ENCODE measurements at regions not wholly inside any gene's neighbourhood (a gene's known extent, or its start where the extent isn't known, plus 50 kb on each side); places are given as distances from the start of the nearest gene placed in this dataset.
A peak's percentile ranks its signal among the peaks of the same experiment; 100 is the strongest.

DNA sequence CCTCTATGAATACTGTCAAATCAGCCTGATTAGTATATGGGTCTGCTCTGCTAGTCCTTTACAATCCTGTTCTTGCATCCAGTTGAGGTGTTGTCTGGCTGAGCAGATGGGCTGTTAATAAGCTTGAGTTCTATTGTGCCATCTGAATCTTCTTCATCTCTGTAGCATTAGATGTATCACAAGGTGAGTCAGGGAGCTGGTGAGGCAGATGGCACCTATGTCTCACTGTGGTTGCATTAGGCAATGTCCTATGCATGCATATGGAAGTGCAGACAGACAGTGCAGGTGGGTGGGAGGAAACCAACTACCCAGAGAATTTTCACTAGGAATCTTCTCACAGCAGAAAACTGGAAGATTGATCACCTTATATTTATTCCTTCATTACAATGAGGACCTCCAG lies 165.7 kb upstream of the STXBP6 start:
- no peak for DNase-seq (ENCODE audit: extremely low read depth, low read depth)

DNA sequence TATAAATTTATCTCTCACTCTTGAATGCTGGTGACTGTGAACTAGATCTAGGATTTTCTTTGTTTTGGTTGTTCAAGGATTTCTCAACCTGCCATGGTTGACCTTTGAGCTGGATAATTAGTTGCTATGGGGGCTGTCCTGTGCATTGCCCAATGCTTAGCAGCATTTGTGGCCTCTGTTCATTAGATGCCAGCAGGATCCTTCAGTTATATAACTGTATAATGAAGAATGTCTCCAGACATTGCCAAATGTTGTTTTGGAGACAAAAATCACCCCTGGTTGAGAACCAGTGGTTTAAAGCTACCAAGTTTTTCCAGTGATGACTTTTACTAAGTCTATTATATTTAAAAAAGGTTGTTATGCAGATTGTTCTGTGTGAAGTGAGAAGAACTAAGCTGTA lies 147.9 kb upstream of the STXBP6 start:
- DNase-seq (ENCODE audit: extremely low read depth, low read depth) = no peak

DNA sequence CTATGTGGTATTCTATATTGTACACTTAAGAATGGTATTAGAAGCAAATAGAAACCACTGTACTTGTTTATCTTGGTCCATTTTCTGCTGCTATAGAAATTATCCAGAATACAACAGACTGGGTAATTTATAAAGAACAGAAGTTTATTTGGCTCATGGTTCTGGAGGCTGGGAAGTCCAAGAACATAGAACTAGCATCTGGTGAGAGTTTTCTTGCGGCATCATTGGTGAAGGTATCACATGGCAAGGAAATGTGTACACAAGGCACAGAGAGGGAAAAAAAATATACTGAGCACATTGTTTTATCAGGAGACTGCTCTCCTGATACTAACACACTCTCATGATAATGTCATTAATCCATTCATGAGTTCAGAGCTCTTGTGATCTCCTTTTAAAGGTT lies 130.3 kb upstream of the STXBP6 start:
- no peak for DNase-seq (ENCODE audit: extremely low read depth, low read depth)

DNA sequence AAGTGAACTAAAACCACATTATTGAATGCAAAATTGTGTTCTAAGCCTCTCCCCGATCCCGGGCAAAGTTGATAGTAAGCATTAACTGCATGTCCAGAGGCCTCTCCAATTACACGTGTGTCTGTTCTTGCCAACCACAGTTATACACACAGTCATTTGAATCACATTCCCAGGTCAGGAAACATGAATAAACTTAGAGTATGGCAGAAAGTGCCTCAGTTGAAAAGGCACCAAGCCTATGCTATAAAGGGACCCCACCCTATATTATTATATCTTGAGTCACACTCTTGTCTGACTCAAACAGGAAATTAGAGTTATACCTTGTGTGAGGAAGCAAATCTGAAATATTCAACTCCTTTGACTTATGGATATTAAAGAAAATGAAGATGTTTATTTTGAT lies 128.3 kb upstream of the STXBP6 start:
- DNase-seq (ENCODE audit: extremely low read depth, low read depth) = no peak

DNA sequence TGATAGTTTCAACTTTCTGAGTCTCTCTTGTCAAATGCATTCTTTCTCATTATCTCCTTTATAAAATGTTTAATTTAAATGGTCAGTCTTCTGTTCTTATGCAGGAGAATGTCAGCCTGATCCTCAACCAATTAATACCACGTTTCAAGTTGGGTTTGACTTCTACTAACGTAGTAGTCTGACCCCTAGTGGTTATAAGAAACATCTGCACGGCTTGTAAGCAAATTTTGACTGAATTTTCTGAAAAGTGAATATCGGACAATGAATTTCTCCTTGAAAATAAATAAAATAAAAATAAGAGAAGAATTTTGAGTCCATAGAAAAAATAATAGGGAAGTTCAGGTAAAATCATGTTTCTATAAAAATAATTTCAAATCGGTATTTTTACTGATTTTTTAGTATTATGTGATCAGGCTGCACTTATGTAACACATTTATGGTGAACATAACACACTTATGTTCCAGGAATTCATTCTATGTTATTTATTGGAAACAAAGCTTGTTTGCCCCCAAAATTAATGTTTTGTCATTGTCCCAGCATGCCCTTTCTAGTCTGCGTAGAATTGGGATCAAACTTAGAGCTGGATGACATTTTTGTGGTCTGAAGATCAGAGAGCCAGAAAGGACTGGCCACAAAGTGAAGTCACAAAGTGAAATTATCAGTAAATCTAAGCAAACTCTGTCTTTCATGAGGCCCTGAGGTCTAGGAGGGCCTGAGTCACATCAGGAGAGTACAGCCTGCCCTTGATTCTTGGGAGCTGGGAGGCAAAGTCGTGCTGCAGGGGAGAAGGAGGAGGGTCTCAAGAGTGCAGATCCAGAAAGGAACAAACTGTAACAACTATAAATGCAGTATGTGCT lies 101.2 kb upstream of the STXBP6 start:
- peak; percentile 37 for DNase-seq (ENCODE audit: extremely low read depth, low read depth)

DNA sequence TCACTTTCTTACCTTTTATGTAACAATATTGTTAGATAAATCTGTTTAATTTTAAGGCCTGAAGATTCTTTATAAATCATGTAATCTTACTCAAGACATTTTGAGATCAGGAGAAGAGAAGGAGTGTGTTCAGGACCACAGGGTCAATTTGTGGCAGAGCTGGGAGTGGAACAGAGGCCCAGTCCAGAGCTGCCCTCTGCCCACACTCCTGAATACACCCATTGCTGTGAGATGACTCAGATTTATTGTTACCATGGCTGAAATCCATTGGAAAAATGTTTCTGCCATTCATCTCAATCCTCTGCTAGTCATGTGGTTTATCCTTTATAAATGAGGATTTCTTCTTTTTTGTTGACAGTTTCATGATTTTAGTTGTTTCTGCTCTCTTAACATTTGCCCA lies 100.5 kb upstream of the STXBP6 start:
- no peak for DNase-seq (ENCODE audit: extremely low read depth, low read depth)

DNA sequence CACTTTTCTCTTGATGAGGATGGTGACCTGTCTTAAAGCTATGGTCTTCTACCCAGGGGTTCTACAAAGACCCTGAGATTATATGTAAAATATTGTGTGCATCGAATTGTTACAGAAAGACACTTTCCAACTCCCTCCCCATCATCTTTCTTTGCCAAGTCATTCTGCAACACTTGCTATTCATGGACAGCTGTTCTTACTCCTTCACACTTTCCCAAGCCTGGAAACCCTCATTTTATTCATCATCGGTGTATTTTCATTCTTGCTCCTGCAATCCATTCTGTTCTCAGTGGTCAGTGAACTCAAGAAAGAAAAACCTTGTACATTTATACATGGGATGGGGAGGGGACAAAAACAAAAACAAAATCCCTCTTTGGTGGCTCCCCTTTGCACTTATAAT lies 90.5 kb upstream of the STXBP6 start:
- DNase-seq (ENCODE audit: extremely low read depth, low read depth) = no peak

DNA sequence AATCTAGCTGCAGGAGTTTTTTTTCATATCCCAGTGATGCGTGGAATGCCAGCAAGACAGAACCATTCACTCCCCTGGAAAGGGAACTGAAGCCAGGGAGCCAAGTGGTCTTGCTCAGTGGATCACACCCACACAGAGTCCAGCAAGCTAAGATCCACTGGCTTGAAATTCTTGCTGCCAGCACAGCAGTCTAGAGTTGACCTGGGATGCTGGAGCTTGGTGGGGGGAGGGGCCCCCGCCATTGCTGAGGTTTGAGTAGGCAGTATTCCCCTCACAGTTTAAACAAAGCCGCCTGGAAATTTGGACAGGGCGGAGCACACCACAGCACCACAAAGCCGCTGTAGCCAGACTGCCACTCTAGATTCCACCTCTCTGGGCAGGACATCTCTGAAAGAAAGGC lies 86.9 kb upstream of the STXBP6 start:
- no peak for DNase-seq (ENCODE audit: extremely low read depth, low read depth)

DNA sequence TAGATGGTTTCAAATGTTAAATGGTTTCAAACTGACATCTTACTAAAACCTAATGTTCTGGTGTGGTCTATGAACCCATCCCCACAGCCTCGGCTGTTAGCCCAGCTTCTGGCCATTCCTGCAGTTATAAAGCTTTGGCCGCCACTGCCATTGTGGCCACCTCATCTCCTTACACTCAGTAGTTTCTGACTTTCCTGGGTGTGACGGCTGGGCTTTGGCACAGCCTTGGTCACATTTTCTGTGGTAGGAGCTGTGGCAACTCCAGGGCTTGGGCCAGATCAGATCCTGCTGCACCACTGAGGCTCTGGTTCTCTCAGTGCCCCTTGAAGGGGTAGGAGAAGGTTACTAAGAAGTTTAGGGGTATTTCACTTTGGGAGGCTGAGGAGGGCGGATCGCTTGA lies 84.2 kb upstream of the STXBP6 start:
- no peak for DNase-seq (ENCODE audit: extremely low read depth, low read depth)

DNA sequence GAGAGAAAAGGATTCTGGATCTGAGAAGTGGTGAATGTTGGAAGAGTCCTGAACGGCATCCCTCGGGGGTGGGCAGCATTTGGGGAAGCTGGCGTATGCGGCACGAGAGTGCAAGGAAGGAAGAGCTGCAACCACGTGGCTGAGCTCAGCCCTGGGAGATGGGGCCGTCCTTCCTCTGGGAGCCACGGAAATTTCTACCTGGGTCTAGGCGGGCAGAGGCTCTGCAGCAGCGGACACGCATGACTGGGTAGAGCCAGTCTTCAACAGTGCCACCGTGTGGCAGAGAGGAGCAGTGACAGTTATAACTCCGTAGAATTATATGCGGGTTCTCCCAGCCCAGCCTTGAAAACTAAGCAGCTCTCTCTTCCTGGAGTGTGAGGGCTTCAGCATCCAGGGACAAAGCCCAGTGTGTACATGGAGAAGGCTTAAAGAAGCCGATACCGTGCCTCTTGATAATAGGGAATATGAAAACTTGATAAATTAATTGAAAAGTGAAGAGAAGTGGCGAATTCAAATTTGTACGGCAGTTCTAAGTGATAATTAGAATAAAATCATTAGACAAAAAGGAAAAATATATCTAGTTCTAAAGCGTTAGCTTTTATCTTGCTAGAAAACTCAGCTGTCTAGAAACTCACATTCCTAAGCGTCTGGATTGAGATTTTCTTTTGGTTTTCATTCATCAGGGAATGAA lies 82.9 kb upstream of the STXBP6 start:
- DNase-seq (ENCODE audit: extremely low read depth, low read depth) = peak; percentile 68

DNA sequence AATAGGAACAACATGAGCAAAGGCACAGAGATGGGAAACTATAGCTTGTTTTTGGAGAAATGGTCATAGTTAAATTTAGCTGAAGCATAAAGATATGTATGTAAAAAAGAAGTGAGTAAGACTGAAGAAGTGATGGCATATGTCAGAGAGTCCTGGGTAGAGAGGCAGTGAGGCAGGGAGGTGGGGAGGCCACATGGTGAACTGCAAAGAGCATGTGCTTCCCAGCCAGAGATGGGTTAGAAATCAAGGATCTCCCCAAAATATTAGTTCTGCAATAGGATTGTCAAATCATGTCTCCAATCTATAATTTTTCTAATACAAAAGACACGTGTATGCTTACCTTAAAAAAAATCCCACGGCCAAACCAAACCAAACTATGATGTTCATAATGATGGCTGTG lies 82.1 kb upstream of the STXBP6 start:
- DNase-seq (ENCODE audit: extremely low read depth, low read depth) = no peak

DNA sequence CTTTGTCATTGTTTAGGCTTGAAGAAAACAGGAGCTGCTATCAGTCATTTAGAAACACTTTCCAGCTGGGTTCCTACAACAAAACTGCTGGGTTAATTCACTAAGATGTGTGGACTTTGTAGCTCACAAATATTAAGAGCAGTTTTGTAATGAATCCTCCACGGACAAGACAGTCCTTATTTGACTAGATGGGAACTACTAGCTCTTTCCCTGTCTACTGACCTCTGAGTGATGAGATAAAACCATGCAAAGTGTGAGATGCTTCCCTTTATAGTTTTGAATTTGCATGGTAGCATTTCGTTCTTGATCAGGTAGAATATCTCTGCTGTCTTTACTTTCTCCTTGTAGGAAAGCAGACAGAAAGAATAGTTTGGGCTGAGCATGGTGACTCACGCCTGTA lies 72.9 kb upstream of the STXBP6 start:
- no peak for DNase-seq (ENCODE audit: extremely low read depth, low read depth)

DNA sequence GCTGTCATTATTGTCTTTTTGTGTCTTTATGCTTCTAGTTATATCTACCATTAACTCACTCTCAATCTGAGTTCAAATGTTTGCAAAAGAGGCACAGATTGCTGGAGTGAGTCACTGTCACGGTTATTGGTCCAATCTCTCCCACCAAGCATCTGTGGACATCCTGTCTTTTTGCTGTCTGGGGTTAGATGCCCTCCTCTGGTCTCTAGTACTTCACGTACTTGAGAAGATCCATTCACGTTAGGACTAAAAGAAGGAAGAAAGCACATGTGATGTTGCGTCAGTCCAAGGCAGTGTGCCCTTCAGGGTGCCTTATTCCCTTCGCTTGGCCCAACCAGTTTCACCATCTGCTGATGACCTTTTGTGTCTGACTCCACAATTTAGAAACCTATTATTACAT lies 72.3 kb upstream of the STXBP6 start:
- DNase-seq (ENCODE audit: extremely low read depth, low read depth) = no peak

DNA sequence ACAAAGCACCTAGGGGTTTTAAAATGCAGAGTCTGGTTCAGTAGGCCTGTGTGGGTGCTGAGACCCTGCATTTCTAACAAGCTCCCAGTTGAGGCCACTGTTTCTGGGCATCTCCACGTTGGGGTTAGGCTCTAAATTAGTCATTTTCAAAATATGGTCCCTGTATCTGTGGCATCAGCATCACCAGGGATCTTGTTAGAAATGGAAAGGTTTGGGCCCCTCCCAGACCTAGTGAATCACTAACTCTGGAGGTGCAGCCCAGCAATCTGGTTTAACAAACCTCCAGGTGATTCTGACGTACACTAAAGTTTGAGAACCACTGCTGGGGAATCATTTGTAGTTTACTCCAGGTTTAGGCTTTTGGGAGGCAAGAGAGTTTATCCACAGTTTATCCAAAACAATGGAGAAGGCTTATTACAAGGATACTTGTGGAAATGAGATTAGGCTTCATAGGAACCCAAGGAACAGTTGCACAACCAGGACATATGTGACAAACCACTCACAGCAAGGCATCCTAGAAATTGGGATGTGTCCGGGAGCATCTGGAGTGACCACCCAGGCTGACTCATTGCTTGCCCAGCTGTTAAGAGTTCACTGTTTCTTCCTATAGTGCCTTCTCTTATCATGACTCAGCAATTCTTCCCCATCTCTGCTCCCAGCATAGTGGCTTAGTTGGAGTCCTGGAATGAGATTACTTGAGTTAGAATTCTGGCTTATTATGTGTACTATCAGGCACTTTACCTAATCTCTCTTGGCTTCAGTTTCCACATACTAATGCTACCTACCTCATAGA lies 71.6 kb upstream of the STXBP6 start:
- peak; percentile 65 for DNase-seq (ENCODE audit: extremely low read depth, low read depth)

DNA sequence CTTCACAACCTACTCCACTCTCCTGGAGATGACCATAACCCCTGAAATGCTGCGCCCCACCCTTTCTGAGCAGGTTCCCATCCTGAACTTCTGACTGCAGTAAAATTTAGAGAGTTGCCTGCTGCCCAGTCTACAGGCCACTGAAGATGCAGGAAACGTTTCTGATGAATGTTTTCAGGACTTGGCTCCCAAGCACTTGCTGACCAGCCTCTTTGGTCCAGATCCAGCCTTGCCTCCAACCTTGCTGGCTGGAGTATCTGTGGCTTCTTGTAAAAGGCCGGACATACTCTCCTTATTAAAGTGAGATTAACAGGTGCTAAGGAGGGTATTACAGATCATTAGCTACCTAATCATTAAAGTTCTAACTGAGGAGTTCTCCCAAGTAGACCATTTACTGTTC lies 70.3 kb upstream of the STXBP6 start:
- no peak for DNase-seq (ENCODE audit: extremely low read depth, low read depth)

DNA sequence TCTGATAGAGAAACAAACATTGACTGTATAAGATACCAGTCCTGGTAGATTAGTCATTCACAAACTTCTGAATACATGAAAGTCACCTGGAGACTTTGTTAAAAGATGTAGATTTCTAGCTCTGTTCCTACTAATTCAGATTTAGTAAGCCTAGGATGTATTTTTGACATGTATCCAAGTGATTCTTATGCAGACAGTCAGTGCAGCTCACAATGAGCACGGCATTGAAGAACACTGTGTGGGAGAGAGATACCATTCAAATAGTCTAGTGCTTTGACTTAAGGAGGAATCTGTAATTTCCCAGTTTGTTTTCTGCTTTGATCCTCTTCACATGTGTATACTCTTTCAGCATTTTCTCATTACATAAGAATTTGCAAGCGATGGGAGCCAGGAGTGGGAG lies 68.7 kb upstream of the STXBP6 start:
- no peak for DNase-seq (ENCODE audit: extremely low read depth, low read depth)

DNA sequence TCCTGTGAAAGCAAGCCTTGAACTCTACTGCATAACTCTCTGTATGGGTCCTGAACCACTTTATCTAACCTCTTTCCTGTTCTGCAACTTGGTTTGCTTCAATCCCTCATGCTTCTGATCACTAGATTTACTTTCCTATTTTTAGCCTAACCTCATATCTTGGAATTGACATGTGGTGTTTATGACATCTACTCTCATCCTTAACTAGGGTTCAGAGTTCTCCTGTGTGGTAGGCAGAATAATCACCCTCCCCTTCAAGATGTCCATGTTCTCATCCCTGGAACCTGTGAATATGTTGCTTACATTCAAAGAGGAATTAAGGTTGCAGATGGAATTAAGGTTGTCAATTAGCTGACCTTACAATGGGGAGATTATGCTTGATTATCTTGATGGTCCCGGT lies 67.4 kb upstream of the STXBP6 start:
- no peak for DNase-seq (ENCODE audit: extremely low read depth, low read depth)

DNA sequence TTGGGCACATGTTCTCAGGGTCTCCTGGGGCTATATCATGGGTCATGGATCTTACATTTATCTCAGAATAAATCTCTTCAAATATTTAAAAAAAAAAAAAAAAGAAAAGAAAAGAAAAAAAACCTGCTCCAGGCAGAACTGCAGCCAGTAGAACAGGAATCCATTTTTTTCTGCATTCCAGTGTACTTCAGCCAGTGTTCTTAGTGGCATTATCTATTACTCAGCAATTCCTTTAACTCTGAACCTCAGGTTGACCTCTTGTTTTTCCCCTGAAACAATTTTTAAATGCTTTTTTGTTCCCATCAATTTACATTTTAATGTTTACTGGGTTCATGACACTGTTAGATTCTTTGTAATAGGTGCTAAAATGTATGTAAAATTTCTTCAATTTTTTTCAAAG lies 66.7 kb upstream of the STXBP6 start:
- no peak for DNase-seq (ENCODE audit: extremely low read depth, low read depth)

DNA sequence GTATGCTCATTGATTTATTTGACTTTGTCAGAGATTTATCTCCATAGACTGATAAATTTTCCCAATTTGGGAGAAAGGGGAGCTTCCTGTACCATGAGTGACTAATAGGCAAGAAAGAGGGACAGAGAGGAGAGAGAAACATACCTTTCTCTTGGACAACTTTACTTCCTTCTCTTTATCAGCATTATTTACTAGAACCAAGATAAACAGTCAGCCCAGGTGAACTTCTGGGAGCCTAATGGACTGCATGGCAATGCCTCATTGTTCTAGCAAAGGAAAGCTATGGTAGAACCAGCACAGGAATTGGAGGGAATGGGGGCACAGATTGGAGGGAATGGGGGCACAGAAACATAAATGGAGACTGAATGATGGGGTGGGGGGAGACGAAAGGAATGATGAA lies 63.4 kb upstream of the STXBP6 start:
- no peak for DNase-seq (ENCODE audit: extremely low read depth, low read depth)

DNA sequence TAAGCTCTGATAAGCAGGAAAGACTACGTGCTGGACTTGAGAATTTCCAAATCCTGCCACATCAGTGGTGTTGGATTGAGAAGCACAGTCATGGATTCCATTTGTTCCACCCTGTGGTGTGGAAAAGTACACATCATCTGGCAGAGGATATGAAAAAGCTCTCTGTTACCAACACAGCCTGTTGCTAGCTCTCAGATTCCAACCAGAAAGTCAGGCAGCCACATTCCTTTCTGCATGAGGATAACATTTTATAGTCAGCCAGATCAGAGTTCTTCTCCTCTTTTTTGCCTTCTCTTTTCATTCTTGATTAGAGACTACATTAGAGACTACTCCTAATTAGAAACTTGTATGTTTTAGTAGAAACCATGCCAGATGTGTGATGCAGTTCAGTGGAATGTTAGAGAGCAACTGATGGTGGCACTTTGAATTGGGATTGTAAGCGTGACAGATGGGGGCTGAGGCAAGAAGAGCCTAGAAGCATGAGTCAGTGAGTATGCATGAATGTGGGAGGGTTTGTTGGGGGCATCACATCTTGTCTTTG lies 61.2 kb upstream of the STXBP6 start:
- DNase-seq (ENCODE audit: extremely low read depth, low read depth) = no peak

DNA sequence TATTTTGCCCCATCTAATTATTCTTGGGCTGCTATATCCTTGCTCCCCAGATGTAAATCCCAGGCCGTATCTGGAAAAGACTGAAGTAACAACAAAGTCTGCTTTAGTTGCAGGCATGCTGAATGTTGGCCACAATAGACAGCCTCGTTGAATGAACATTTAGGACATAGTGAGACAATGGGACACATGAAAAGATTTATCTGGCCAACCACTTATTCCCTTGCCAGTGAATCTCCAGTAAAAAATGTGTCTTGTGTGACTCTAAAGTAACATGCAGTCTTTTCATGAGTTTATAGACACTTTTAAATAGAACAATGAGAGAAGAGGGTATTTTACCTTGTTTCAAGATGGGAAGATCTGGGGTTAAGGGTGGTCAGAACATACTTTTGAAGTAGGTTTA lies 60.2 kb upstream of the STXBP6 start:
- DNase-seq (ENCODE audit: extremely low read depth, low read depth) = no peak
